ENCODE measurements at regions not wholly inside any gene's neighbourhood (a gene's known extent, or its start where the extent isn't known, plus 50 kb on each side); places are given as distances from the start of the nearest gene placed in this dataset.

DNA sequence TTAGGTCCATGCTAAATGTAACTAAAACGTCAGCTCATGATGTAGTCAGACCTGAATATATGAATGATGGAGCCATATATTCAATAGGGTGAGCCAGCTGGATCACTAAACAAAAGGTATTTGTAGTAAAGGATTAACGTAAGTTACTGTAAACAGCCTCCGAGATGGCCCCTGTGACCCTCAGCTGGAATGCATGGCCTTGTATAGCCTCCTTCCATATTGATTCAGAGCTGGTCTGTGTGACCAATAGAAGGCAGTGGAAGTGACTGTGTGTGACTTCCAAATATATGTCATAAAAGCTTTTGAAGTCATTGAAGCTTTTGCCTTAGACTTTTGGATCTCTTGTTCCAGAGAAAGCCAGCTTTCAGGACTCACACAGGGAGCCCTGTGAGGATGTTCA is 154.4 kb upstream of the CHD1 start:
- CTCF ChIA-PET, result no interaction called here
- Histone ChIP-seq H3K27ac (ENCODE audit: low read length in 2 of 2) (no peak overlapping the region), H3K36me3 (replicated peaks in 1 of 2; ENCODE audit: control extremely low read depth in 1 of 2, control insufficient read depth in 1 of 2, extremely low read depth in 1 of 2, insufficient read depth in 2 of 2, low read length in 1 of 2) (no peaks in the 10 kb centered on the region), H3K9me3 (ENCODE audit: control extremely low read depth in 1 of 3, control insufficient read depth in 2 of 3, insufficient read depth in 1 of 3, low read length in 2 of 3) (no peaks in the 10 kb centered on the region), H4K20me1 (ENCODE audit: control insufficient read depth, insufficient read depth, low read length, poor library complexity, severe bottlenecking) (no peaks in the 10 kb centered on the region), H2AFZ (ENCODE audit: insufficient read depth, low read depth, low read length, poor library complexity, severe bottlenecking) (no peak overlapping the region), H3K79me2 (ENCODE audit: control insufficient read depth, insufficient read depth, low read length) (no peaks in the 10 kb centered on the region), H3K4me1 (ENCODE audit: control insufficient read depth in 2 of 2, insufficient read depth in 2 of 2, low read length in 2 of 2) (no peaks in the 10 kb centered on the region), H3K9ac (ENCODE audit: low read length) (no peak overlapping the region), H3K27me3 (replicated peaks in 1 of 4; ENCODE audit: control extremely low read depth in 1 of 4, control insufficient read depth in 3 of 4, insufficient read depth in 4 of 4, low read length in 3 of 4) (peaks cover 0 to 6% (median 0%) of the 10 kb centered on the region in 4 experiments), H3K4me2 (replicated peaks; ENCODE audit: low read depth, low read length, poor library complexity, severe bottlenecking) (no peak overlapping the region), H3K4me3 (ENCODE audit: control extremely low read depth in 1 of 5, extremely low read depth in 1 of 5, insufficient read depth in 1 of 5, low read depth in 2 of 5, low read length in 4 of 5) (no peak overlapping the region)
- intact Hi-C loops (cut with micrococcal nuclease), result no loop called here
- 86% methylated on average over 1 of the region's 3 CpGs for WGBS (ENCODE audit: insufficient coverage)
- H3K9me3 Mint-ChIP-seq (ENCODE audit: insufficient read depth), result no peaks in the 10 kb centered on the region
- peaks cover 4% of the 10 kb centered on the region for H3K4me1 Mint-ChIP-seq
- no peak for TF ChIP-seq EZH2 (IDR thresholded peaks at IDR 0.05; ENCODE audit: borderline replicate concordance, insufficient read depth, low read depth, low read length, poor library complexity, severe bottlenecking)
- TF ChIP-seq, protein P1, sequence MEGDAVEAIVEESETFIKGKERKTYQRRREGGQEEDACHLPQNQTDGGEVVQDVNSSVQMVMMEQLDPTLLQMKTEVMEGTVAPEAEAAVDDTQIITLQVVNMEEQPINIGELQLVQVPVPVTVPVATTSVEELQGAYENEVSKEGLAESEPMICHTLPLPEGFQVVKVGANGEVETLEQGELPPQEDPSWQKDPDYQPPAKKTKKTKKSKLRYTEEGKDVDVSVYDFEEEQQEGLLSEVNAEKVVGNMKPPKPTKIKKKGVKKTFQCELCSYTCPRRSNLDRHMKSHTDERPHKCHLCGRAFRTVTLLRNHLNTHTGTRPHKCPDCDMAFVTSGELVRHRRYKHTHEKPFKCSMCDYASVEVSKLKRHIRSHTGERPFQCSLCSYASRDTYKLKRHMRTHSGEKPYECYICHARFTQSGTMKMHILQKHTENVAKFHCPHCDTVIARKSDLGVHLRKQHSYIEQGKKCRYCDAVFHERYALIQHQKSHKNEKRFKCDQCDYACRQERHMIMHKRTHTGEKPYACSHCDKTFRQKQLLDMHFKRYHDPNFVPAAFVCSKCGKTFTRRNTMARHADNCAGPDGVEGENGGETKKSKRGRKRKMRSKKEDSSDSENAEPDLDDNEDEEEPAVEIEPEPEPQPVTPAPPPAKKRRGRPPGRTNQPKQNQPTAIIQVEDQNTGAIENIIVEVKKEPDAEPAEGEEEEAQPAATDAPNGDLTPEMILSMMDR (IDR thresholded peaks at IDR 0.05), result no peak
- H3K4me3 Mint-ChIP-seq, result no peak overlapping the region
- peaks cover 33% of the 10 kb centered on the region for H3K27me3 Mint-ChIP-seq
- no peak for DNase-seq
- POLR2A ChIA-PET, result no interaction called here
- ATAC-seq (ENCODE audit: low read depth), result no peak
- no peak overlapping the region for H3K27ac Mint-ChIP-seq

DNA sequence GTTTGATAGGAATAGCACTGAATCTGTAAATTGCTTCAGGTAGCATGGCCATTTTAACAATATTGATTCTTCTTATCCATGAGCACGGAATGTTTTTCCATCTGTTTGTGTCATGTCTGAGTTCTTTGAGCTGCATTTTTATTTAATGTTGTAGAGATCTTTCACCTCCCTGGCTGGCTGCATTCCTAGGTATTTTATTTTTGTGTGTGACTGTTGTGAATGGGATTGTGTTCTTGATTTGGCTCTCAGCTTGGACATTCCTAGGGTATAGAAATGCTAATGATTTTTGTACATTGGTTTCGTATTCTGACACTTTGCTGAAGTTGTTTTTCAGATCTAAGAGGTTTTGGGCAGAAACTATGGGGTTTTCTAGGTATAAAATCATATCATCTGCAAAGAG is 152.9 kb upstream of the CHD1 start:
- Mint-ChIP-seq H3K27me3 (peaks cover 36% of the 10 kb centered on the region), H3K4me1 (peaks cover 4% of the 10 kb centered on the region), H3K9me3 (ENCODE audit: insufficient read depth) (no peaks in the 10 kb centered on the region), H3K4me3 (no peak overlapping the region), H3K27ac (no peak overlapping the region)
- no peak for DNase-seq
- no peaks in the 10 kb centered on the region for H3K36me3 ChIP-seq (replicated peaks in 1 of 2; ENCODE audit: control extremely low read depth in 1 of 2, control insufficient read depth in 1 of 2, extremely low read depth in 1 of 2, insufficient read depth in 2 of 2, low read length in 1 of 2)
- no CpG with 5 or more reads among the region's 2 CpGs for WGBS (ENCODE audit: insufficient coverage)
- ATAC-seq (ENCODE audit: low read depth), result no peak
- no peaks in the 10 kb centered on the region for H4K20me1 ChIP-seq (ENCODE audit: control insufficient read depth, insufficient read depth, low read length, poor library complexity, severe bottlenecking)
- no peak overlapping the region for H3K4me3 ChIP-seq (ENCODE audit: control extremely low read depth in 1 of 5, extremely low read depth in 1 of 5, insufficient read depth in 1 of 5, low read depth in 2 of 5, low read length in 4 of 5)
- H3K9me3 ChIP-seq (ENCODE audit: control extremely low read depth in 1 of 3, control insufficient read depth in 2 of 3, insufficient read depth in 1 of 3, low read length in 2 of 3), result no peaks in the 10 kb centered on the region
- H3K79me2 ChIP-seq (ENCODE audit: control insufficient read depth, insufficient read depth, low read length), result no peaks in the 10 kb centered on the region
- no peak overlapping the region for H3K9ac ChIP-seq (ENCODE audit: low read length)
- H3K27me3 ChIP-seq (replicated peaks in 1 of 4; ENCODE audit: control extremely low read depth in 1 of 4, control insufficient read depth in 3 of 4, insufficient read depth in 4 of 4, low read length in 3 of 4), result peaks cover 0 to 6% (median 0%) of the 10 kb centered on the region in 4 experiments
- no peak overlapping the region for H3K27ac ChIP-seq (ENCODE audit: low read length in 2 of 2)
- CTCF ChIA-PET, result no interaction called here
- H2AFZ ChIP-seq (ENCODE audit: insufficient read depth, low read depth, low read length, poor library complexity, severe bottlenecking), result no peak overlapping the region
- POLR2A ChIA-PET, result no interaction called here
- intact Hi-C loops (cut with micrococcal nuclease), result no loop called here
- no peak for TF ChIP-seq EZH2 (IDR thresholded peaks at IDR 0.05; ENCODE audit: borderline replicate concordance, insufficient read depth, low read depth, low read length, poor library complexity, severe bottlenecking)
- TF ChIP-seq, protein P1 (IDR thresholded peaks at IDR 0.05), result no peak
- H3K4me2 ChIP-seq (replicated peaks; ENCODE audit: low read depth, low read length, poor library complexity, severe bottlenecking), result no peak overlapping the region
- no peaks in the 10 kb centered on the region for H3K4me1 ChIP-seq (ENCODE audit: control insufficient read depth in 2 of 2, insufficient read depth in 2 of 2, low read length in 2 of 2)

All from B cell (primary cell).